Activated B cell treated with CpG ODN at 0.5 μM for 24 hours (primary cell): ENCODE measurements at regions not wholly inside any gene's neighbourhood (a gene's known extent, or its start where the extent isn't known, plus 50 kb on each side); places are given as distances from the start of the nearest gene placed in this dataset.

ENCODE experiments used
- ATAC-seq: fragments of 200-7000 bp; cut with Tn5 transposase; one replicate; pipeline ENCODE4 v1.10.0; 2021; ENCODE audit warnings: low read depth, mild to moderate bottlenecking, moderate library complexity
- CTCF ChIA-PET: fragments of 350-600 bp; sonication (Branson Sonifier 250); formaldehyde crosslinking; loops from one replicate; lab custom pipeline; 2021; ENCODE audit warnings: antibody characterized with exemption; lab: Charles Lee
- POLR2A ChIA-PET: fragments of 350-600 bp; sonication (Branson Sonifier 250); formaldehyde crosslinking; loops from one replicate; lab custom pipeline; 2021; ENCODE audit warnings: antibody characterized with exemption; lab: Charles Lee
- DNase-seq: peaks from one replicate; pipeline ENCODE4 v3.0.0; 2022
- H3K27ac Mint-ChIP-seq: one replicate; pipeline ENCODE4 v1.8.0; 2020; ENCODE audit warnings: mixed read lengths
- H3K27me3 Mint-ChIP-seq: one replicate; pipeline ENCODE4 v1.8.0; 2021; ENCODE audit warnings: mixed read lengths
- H3K36me3 Mint-ChIP-seq: one replicate; pipeline ENCODE4 v1.8.0; 2021; ENCODE audit warnings: low read depth, mixed read lengths
- H3K4me1 Mint-ChIP-seq: one replicate; pipeline ENCODE4 v1.8.0; 2021; ENCODE audit warnings: mixed read lengths
- H3K4me3 Mint-ChIP-seq: one replicate; pipeline ENCODE4 v1.8.0; 2020; ENCODE audit warnings: mild to moderate bottlenecking, mixed read lengths
- H3K9me3 Mint-ChIP-seq: one replicate; pipeline ENCODE4 v1.8.0; 2020; ENCODE audit warnings: mixed read lengths
- intact Hi-C: fragments of 100-400 bp; cut with micrococcal nuclease; formaldehyde crosslinking; loops from one replicate; pipeline ENCODE4 v1.15.1; 2024
- TF ChIP-seq, protein P1 (sequence below): fragments of 200-600 bp; IDR thresholded peaks from one replicate; pipeline ENCODE4 v1.8.0; 2022; ENCODE audit warnings: antibody characterized with exemption, mild to moderate bottlenecking

DNA sequence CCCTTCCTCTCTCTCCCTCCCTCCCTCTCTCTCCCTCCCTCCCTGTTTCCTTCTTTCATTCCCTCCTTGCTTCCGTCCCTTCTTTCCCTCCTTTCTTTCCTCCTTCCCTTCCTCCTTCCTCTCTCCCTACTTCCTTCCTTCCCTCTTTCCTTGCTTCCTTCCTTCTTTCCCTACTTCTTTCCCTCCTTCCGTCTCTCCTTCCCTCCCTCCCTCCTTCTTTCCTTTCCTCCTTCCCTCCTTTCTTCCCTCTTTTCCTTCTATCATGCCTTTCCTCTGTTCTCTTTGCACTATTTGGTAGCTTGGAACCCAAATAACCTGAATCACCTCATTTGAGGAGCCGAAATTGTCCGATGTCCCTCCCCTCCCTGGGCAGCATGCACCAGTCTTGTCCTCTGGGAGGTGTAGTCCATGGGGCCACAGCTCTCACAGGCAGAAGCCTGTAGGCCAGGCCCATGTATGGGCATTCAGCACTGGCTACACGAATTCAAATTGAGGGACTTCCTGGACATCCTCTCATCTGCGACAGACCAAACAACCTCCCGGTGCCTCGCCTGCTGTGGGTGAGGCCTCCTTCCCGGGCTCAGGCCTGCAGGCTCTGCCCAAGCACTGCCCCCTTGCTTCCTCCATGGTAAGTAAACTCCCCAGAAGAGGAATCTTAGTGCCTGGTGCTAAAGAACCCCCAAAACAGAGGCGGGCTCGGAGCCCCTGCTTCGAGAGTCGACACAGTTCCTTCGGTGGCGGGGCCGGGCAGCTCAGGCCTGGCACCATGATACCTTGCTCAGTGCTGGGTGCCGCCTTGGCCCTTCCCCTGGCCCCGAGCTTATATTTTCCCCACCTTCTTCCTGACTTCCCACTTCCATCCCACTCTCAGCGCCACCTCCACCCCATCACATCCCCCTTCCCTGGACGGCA lies 454.1 kb upstream of the CADM1 start:
- ChIA-PET CTCF (no interaction called here), POLR2A (no interaction called here)
- Mint-ChIP-seq H3K36me3 (no peaks in the 10 kb centered on the region), H3K27ac (no peak overlapping the region), H3K4me3 (no peak overlapping the region), H3K9me3 (no peaks in the 10 kb centered on the region), H3K27me3 (no peaks in the 10 kb centered on the region), H3K4me1 (no peaks in the 10 kb centered on the region)
- DNase-seq, result no peak
- intact Hi-C loops, result no loop called here
- ATAC-seq, result no peak
- TF ChIP-seq, protein P1, sequence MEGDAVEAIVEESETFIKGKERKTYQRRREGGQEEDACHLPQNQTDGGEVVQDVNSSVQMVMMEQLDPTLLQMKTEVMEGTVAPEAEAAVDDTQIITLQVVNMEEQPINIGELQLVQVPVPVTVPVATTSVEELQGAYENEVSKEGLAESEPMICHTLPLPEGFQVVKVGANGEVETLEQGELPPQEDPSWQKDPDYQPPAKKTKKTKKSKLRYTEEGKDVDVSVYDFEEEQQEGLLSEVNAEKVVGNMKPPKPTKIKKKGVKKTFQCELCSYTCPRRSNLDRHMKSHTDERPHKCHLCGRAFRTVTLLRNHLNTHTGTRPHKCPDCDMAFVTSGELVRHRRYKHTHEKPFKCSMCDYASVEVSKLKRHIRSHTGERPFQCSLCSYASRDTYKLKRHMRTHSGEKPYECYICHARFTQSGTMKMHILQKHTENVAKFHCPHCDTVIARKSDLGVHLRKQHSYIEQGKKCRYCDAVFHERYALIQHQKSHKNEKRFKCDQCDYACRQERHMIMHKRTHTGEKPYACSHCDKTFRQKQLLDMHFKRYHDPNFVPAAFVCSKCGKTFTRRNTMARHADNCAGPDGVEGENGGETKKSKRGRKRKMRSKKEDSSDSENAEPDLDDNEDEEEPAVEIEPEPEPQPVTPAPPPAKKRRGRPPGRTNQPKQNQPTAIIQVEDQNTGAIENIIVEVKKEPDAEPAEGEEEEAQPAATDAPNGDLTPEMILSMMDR, result no peak

DNA sequence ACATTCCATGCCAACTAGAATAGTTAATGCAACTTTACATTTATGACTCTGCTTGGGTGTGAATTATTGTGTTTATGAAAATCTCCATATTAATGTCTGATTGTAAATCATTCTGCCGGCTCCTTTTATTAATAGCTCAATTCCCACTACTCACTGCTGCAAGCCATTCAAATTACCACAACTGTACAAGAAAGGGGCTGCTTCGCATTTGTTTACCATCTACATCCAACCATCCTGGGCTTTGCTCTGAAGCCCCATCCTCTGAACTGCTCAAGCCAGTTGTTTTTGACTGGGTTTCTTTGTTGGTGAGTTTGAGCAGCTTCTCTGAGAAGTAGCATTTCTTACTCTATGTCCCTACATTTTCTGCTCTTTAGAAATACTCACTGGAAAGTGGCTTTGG lies 451.6 kb upstream of the CADM1 start:
- H3K36me3 Mint-ChIP-seq, result no peaks in the 10 kb centered on the region
- intact Hi-C loops, result no loop called here
- H3K4me1 Mint-ChIP-seq, result no peaks in the 10 kb centered on the region
- TF ChIP-seq, protein P1, result no peak
- H3K27ac Mint-ChIP-seq, result no peak overlapping the region
- POLR2A ChIA-PET, result no interaction called here
- H3K27me3 Mint-ChIP-seq, result no peaks in the 10 kb centered on the region
- CTCF ChIA-PET, result no interaction called here
- peaks cover 9% of the 10 kb centered on the region for H3K9me3 Mint-ChIP-seq
- no peak overlapping the region for H3K4me3 Mint-ChIP-seq
- ATAC-seq (no peak), DNase-seq (no peak)

DNA sequence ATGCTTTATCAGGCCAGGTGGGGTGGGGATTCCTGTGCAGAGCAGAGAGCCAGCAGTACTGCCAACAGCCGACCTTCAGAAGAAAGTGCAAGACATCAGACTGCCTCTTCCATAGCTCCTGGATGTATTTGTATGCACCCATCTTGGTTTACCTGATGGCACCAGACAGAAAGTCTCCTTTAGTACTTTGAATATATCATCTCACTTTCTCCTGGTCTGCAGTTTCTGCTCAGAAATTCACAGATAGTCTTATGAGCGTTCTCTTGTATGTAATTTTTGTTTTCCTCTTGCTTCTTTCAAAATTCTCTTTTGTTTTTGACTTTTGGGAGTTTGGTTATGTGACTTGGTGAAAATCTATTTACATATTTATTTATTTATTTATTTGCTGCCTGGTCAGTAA lies 446.4 kb upstream of the CADM1 start:
- H3K27me3 Mint-ChIP-seq, result no peaks in the 10 kb centered on the region
- ATAC-seq, result no peak
- peaks cover 15% of the 10 kb centered on the region for H3K9me3 Mint-ChIP-seq
- no peaks in the 10 kb centered on the region for H3K36me3 Mint-ChIP-seq
- no peak for DNase-seq
- POLR2A ChIA-PET, result no interaction called here
- no peaks in the 10 kb centered on the region for H3K4me1 Mint-ChIP-seq
- no peak overlapping the region for H3K4me3 Mint-ChIP-seq
- TF ChIP-seq, protein P1, result no peak
- CTCF ChIA-PET, result no interaction called here
- H3K27ac Mint-ChIP-seq, result no peak overlapping the region
- intact Hi-C loops, result no loop called here

GRCh38 chr11:115944596-115944995 lies 440.4 kb upstream of the CADM1 start:
- DNase-seq (no peak), ATAC-seq (no peak)
- H3K4me3 Mint-ChIP-seq, result no peak overlapping the region
- CTCF ChIA-PET, result no interaction called here
- no peaks in the 10 kb centered on the region for H3K36me3 Mint-ChIP-seq
- H3K27ac Mint-ChIP-seq, result no peak overlapping the region
- peaks cover 3% of the 10 kb centered on the region for H3K27me3 Mint-ChIP-seq
- no peaks in the 10 kb centered on the region for H3K4me1 Mint-ChIP-seq
- intact Hi-C loops, result no loop called here
- peaks cover 4% of the 10 kb centered on the region for H3K9me3 Mint-ChIP-seq
- POLR2A ChIA-PET, result no interaction called here
- TF ChIP-seq, protein P1, result no peak

GRCh38 chr11:115942011-115942410 lies 437.8 kb upstream of the CADM1 start:
- TF ChIP-seq, protein P1, result no peak
- Mint-ChIP-seq H3K27me3 (peaks cover 4% of the 10 kb centered on the region), H3K9me3 (no peaks in the 10 kb centered on the region), H3K27ac (no peak overlapping the region), H3K36me3 (no peaks in the 10 kb centered on the region), H3K4me3 (no peak overlapping the region), H3K4me1 (no peaks in the 10 kb centered on the region)
- DNase-seq (no peak), ATAC-seq (no peak)
- POLR2A ChIA-PET, result no interaction called here
- intact Hi-C loops, result no loop called here
- CTCF ChIA-PET, result no interaction called here
